ENCODE measurements at regions not wholly inside any gene's neighbourhood (a gene's known extent, or its start where the extent isn't known, plus 50 kb on each side); places are given as distances from the start of the nearest gene placed in this dataset.
A peak's percentile ranks its signal among the peaks of the same experiment; 100 is the strongest.

DNA sequence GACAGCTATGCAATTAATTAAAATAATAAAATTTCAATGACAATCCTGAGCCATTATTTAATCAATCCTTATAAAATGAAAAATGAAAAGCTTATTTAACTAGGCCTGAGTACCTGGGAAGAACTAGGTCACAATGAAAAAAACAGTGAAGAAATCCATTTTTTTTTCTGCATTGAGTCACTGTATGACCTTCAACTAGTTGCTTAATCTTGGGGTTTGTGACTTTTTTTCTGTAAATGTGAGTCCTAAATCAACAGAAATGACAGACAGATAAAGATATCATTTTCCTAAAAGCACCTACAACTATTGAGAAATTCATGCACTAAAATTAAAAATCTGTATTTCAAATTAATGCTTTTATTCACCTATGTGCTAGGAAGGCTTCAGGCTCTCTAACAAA lies 96.8 kb downstream of the TMEM26 start:
- no peak for DNase-seq

DNA sequence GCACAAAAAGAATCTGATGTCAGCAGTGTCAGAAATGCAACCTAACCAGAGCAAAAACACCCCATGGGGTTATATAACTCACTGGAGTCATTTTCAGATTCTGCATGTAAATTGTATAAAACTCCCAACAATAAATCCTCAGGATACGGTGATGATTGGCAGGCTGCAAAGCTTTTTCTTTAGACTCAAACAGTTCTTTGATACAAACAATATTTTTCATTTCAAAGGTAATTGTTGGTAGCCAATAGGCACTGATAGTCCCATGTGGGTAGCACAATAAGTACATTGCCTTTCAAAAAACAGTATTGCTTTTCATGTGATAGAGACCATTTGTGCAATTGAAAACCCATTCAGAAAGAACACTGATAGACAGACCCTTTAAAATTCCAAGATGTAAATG lies 98.0 kb downstream of the TMEM26 start:
- no peak for DNase-seq

GRCh38 chr10:61354401-61354975 lies 98.7 kb downstream of the TMEM26 start:
- peak; percentile 1 for DNase-seq

DNA sequence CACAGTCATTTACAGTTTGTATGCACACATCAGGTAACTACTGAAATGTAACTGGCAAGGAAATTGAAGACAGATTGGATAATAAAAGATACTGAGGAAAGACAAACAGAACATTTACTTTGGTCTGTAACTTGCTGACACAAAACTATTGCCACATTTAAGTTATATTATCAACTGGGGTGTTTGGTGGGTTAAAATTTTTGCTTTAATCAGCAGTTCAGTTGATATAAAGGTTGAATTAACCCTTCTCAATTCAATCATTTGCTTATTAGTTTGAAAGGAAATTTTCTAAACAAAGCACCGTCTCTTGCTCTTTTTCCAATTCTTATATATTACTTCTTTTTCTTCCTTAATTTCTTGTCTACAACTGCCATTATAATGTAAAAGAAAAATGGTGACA lies 102.4 kb downstream of the TMEM26 start:
- no peak for DNase-seq

- DNase-seq = no peak
Measured at GRCh38 chr10:61350068-61350467, 103.1 kb downstream of the TMEM26 start.

- DNase-seq = no peak
Measured at GRCh38 chr10:61346796-61347413, 106.3 kb downstream of the TMEM26 start.

DNA sequence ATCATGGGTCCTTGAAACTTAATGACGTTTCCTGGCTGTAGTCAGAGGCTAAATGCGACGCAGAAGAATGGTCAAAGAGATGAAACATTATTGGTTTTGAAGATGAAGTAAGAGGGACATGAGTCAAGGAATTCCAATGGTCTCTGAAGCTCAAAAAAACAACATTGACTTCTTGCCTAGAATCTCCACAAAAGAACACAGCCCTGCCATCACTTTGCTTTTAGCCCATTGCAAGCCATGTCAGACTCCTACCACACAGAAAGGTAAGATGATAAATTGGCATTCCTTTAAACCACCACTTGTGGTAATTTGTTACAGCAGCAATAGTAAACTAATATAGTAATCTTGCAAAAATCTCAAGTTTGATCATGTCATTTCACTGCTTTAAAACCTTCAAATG lies 109.4 kb downstream of the TMEM26 start:
- no peak for DNase-seq

GRCh38 chr10:61342858-61343572 lies 110.2 kb downstream of the TMEM26 start:
- DNase-seq = no peak

GRCh38 chr10:61341008-61341407 lies 112.2 kb downstream of the TMEM26 start:
- no peak for DNase-seq

DNA sequence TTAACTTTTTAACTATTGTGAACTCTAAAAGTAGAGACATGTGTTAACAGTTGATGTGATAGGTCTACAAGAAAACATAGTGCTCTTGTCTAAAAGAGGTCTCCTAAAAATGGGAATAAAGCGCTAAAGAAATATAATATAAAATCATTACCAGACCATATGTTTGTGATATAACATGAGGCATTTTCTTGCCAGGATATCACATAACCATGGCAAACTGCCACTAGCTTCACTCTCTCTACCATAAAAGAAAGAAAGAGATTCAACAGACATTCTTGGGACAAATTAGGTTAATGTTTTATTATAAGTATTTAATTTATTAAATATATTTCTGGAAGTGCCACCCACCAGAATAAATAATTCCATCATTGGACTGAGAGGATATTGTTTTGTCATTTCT lies 115.0 kb downstream of the TMEM26 start:
- peak; percentile 42 for DNase-seq

- DNase-seq = no peak
Measured at GRCh38 chr10:61337741-61338140, 115.4 kb downstream of the TMEM26 start.

DNA sequence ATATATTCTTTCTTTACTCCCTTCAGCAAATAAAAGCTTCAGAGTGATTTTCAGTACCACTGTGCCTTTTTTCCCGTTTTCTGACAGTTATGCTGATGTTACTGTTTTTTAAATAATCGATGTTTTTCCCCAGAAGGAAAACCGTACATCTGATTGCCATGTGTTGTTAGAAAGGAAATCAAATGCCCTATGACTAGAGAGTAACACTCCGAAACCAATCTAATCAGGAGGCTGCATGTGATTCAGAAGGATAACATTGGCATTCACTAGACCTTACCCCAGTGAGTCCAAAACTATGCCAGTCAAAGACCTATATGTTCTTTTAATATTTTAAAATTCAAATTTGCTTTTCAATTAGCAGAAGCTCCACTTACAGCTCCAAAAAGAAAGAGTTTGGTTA lies 116.3 kb downstream of the TMEM26 start:
- no peak for DNase-seq

DNA sequence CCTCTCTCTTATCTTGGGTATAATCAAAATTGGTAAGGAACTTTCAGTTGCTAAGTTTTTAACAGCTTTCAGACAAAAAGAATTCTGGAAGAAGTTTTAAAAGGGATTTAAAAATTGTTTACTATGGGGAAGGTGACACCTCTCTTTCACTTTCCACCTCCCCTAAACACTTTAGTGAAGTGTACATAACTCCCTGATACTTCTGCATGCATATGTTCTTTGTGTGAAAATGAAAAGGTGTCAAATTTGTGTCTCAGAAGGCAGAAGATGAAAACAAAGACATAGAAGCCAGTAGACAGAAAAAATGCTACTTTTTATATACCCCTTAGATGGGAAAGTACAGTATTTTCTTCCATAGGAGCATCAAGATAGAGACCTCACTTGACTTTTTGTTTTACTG lies 117.8 kb downstream of the TMEM26 start:
- no peak for DNase-seq

GRCh38 chr10:61332581-61332980 lies 120.6 kb downstream of the TMEM26 start:
- DNase-seq = peak; percentile 27

- peak; percentile 53 for DNase-seq
Measured at GRCh38 chr10:61330669-61331068, 122.5 kb downstream of the TMEM26 start.

DNA sequence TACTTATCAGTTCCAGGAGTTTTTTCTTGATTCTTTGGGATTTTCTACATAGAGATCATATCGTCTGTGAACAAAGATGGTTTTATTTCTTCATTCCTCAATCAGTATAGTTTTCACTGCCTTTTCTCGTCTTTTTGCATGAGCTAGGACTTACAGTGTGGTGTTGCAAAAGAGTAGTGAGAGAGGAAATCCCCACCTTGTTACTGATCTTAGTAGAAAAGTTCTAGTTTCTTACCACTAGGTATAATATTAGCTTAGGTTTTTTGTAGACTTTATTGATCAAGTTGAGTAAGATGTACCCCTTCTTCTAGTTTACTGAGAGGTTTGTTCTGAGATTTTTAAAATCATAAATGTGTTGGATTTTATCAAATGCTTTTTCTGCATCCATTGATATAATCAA lies 123.3 kb downstream of the TMEM26 start:
- no peak for DNase-seq

- DNase-seq = no peak
Measured at GRCh38 chr10:61325223-61325960, 127.8 kb downstream of the TMEM26 start.

DNA sequence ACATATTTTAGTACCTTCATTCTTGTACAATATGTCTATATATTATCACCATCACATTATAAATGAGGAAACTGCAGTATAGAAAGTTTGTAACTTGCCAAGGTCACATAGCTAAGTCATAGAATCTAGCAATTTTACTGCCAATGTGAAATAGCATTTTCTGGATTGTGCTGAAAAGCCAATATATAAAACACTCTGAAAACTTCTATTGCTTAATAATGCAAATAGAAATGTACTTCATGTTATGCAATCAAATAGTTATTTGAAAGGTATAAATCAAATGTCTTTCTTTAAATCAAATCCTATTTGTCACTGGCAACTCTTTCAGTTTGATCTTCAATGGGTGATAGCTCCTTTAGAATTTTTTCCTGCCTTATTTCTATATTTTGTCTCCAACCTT lies 129.5 kb downstream of the TMEM26 start:
- no peak for DNase-seq

DNA sequence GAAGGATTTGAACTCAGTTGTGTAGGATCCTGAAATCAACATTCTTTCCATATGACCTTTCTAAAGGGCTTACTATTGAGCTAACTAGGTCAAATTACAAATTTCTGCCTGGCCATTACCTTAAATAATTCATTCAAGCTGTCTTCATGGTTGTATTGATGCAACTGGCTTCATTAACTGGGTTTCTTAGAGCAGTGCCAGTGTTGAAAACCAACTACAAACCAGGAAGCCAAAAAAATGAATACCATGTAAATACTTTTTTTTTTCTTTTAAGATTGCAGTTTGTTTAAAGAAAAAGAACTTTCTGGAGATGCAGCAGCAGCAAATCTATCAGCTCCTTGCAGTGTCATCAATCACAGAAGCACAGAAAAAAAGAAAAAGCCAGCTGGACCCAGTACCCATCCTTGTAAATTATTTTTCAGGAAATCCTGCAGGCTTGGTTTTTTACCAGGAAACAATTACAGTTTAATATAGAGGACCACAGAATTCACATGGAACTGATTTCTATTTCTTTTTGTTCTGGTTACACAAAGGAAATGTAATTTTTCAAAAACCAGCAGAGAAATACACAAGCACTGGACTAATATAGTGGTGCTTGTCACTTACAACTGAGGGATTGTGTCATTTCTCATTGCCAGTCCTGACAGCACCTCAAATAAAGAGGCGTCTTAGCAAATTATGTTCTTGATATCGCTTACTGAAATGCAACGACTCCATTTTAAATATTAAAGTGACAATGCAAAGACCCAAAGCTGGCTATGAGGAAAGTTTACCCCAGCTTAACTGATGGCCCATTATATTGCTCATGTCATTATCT lies 131.9 kb downstream of the TMEM26 start:
- DNase-seq = no peak

GRCh38 chr10:61320257-61320587 lies 133.0 kb downstream of the TMEM26 start:
- DNase-seq = no peak

- no peak for DNase-seq
Measured at GRCh38 chr10:61319386-61320256, 133.6 kb downstream of the TMEM26 start.

- no peak for DNase-seq
Measured at GRCh38 chr10:61318429-61318828, 134.8 kb downstream of the TMEM26 start.
